ENCODE measurements at regions not wholly inside any gene's neighbourhood (a gene's known extent, or its start where the extent isn't known, plus 50 kb on each side); places are given as distances from the start of the nearest gene placed in this dataset.
"Not testable (repeated sequence)": the region's sequence is repeated elsewhere in the genome, so short reads cannot be mapped to it uniquely, and the experiment has no call there.

DNA sequence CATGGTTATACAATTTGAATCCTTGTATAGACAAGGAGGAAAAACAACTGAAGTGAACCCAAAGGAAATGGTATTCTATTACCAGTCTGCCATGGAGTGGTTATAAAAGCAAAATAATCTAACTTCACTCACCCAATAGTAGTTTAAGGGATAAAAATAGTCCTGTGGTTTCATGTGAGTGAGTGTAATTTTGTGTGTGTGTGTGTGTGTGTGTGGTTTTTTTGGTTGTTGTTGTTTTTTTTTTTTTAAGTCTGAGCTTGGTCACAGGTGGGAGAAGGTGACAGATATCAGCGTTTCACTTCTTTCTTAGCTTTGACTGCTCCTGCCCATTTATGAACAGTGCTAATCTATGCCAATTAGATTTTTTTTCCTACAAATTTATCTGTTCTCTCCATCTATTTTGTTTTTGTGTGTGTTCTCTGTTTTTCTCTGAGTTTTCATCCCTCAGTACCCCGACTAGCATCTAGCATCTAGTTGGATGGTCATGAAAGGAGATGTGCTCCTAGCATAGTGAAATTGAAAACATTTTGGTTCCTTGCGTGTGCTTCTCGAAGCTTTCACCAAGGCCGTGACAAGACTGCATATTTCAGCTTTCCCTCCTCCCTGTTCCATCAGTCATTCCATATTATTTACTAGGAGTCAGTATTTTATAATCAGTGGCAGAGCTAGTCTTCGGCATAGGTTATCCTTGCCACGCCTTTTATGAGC is 200.1 kb upstream of the DTNA start:
- DNase-seq = no peak
- H3K27me3 Mint-ChIP-seq = no peaks in the 10 kb centered on the region
- intact Hi-C loops (cut with micrococcal nuclease) = no loop called here
- no peaks in the 10 kb centered on the region for H3K36me3 Mint-ChIP-seq (ENCODE audit: low read depth)
- H3K9me3 Mint-ChIP-seq = no peaks in the 10 kb centered on the region
- no peak overlapping the region for H3K4me3 Mint-ChIP-seq
- H3K27ac Mint-ChIP-seq = no peak overlapping the region
- H3K4me1 Mint-ChIP-seq = no peaks in the 10 kb centered on the region

DNA sequence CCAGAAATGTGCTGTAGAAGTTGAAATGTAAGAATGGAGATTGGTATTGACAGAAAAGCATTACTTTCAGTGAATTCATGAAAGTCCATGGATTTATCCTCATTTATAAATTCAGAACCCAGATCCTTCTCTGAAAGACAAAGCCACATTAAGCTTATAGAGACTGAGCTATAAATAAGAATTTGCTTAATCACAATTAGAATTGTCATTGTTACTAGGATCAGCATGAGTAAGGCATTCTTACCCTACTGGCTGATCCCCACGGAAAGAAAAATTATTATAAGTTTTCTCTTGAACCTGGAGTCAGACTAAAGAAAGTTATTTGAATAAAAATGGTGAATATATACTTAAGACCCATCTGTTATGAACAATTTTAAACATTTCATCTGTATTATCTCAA is 199.2 kb upstream of the DTNA start:
- intact Hi-C loops (cut with micrococcal nuclease) = no loop called here
- H3K9me3 Mint-ChIP-seq = no peaks in the 10 kb centered on the region

DNA sequence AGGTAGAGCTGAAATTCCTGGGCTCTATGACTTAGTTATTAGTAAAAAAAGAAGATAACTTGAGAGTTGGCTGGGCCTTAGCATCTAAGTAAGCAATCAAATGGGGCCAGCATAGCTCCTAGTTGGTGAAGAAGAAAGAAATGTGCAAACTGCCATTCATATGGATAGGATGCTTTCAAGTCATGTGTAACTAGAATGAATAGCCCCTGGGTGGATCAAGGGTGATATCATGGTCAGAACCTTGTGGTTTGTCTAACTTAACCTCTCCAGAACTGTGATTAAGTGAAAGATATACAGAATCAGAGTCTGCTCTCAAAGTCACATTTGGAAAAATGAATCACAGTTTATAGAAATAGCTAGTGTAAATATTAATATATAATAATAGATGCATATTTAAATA is 198.7 kb upstream of the DTNA start:
- Mint-ChIP-seq H3K4me3 (no peak overlapping the region), H3K27ac (no peak overlapping the region), H3K36me3 (ENCODE audit: low read depth) (no peaks in the 10 kb centered on the region), H3K27me3 (no peaks in the 10 kb centered on the region), H3K4me1 (no peaks in the 10 kb centered on the region), H3K9me3 (no peaks in the 10 kb centered on the region)
- intact Hi-C loops (cut with micrococcal nuclease) = no loop called here
- DNase-seq = no peak

More for the DNA sequence above, 199.2 kb upstream of the DTNA start:
- Mint-ChIP-seq H3K36me3 (ENCODE audit: low read depth) (no peaks in the 10 kb centered on the region), H3K27ac (no peak overlapping the region), H3K27me3 (no peaks in the 10 kb centered on the region), H3K4me3 (no peak overlapping the region), H3K4me1 (no peaks in the 10 kb centered on the region)
- no peak for DNase-seq

DNA sequence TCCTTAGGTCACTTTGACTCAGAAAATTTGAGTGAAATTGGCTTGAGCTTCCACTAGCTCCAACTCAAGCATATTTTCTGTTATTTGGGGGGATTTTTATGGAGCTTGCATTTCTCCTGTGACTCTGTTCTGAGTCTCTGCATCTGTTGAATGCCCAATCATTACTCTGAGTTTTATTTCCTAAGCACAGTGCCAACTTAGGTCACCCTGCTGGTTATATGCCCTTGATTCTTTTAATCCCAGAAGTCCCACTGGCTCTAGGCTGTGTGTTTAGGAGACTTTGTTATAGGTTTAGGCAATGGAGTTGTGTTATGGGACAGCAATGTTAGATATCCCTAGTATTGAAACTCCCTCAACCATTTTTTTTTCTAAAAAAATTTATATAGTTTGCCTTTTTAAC is 198.2 kb upstream of the DTNA start:
- no peak for DNase-seq
- Mint-ChIP-seq H3K27ac (no peak overlapping the region), H3K9me3 (no peaks in the 10 kb centered on the region), H3K27me3 (no peaks in the 10 kb centered on the region), H3K4me3 (no peak overlapping the region), H3K36me3 (ENCODE audit: low read depth) (no peaks in the 10 kb centered on the region), H3K4me1 (no peaks in the 10 kb centered on the region)
- intact Hi-C loops (cut with micrococcal nuclease) = no loop called here

DNA sequence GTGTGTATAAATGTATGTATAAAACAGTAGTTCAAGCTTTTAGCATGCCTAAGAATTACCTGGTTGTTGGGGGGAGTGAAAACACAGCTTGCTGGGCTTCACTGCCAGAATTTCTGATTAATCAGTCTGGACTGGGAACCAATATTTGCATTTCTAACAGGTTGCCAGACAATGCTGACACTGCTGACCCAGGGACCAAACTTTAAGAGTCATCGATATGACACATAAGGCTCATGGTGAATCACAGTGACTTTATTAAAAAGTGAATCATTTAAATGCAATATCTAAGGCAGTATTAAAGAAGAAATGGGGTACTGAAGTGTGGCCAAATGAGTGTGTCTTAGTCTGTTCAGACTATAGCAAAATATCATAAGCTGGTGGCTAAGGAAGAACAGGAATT is 195.9 kb upstream of the DTNA start:
- Mint-ChIP-seq H3K4me3 (no peak overlapping the region), H3K27ac (no peak overlapping the region), H3K4me1 (no peaks in the 10 kb centered on the region), H3K36me3 (ENCODE audit: low read depth) (no peaks in the 10 kb centered on the region), H3K9me3 (no peaks in the 10 kb centered on the region), H3K27me3 (no peaks in the 10 kb centered on the region)
- no peak for DNase-seq
- intact Hi-C loops (cut with micrococcal nuclease) = no loop called here

DNA sequence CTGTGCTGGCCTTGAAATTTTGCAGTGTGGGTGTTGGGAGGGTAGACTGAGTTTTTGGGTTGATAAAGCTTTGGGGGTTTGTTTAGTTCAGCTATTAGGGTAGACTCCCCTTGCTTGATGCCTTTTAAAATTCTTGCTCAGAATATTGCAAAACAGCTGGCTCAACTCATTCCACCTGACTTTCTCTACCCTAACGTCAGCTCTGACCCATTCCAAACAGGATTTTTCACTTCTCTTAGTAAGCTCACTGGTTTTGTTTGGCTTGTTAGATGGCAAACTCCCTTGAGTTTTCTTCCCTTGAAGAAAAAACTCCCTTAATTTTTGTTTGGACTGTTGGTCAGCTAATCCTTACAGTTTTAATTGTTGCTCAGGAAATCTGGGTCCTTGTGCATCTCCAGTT is 195.1 kb upstream of the DTNA start:
- Mint-ChIP-seq H3K27ac (no peak overlapping the region), H3K36me3 (ENCODE audit: low read depth) (no peaks in the 10 kb centered on the region), H3K9me3 (no peaks in the 10 kb centered on the region), H3K27me3 (no peaks in the 10 kb centered on the region), H3K4me3 (no peak overlapping the region), H3K4me1 (no peaks in the 10 kb centered on the region)
- intact Hi-C loops (cut with micrococcal nuclease) = no loop called here
- DNase-seq = no peak

DNA sequence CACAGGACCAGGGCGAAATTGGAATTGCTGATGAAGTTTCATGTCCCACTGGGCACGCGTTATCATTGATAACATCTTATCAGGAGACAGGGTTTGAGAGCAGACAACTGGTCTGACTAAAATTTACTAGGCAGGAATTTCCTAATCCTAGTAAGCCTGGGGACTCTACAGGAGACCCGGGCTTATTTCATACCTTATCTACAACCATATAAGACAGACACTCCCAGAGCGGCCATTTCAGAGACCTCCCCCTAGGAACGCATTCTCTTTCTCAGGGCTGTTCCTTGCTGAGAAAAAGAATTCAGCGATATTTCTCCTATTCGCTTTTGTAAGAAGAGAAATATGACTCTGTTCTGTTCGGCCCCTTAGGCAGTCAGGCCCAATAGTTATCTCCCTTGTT is 193.7 kb upstream of the DTNA start:
- not testable (repeated sequence) for H3K4me1 Mint-ChIP-seq

DNA sequence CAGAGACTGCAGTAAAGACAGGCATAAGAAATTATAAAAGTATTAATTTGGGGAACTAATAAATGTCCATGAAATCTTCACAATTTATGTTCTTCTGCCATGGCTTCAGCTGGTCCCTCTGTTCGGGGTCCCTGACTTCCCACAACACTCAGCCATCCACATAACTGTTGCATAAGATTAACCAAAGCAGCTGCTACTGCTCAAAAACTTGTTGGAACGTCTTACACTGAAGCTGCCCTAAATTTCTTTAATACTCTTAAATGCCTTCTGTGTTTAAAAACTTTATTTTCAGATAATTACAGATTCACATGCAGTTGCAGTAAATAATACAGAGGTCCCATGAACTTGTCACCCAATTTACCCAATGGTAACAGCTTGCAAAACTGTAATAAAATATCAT is 193.1 kb upstream of the DTNA start:
- H3K27me3 Mint-ChIP-seq; H3K4me3 Mint-ChIP-seq; H3K4me1 Mint-ChIP-seq; H3K27ac Mint-ChIP-seq; H3K36me3 Mint-ChIP-seq (ENCODE audit: low read depth); intact Hi-C loops (cut with micrococcal nuclease); H3K9me3 Mint-ChIP-seq; DNase-seq: not testable (repeated sequence)

More for the DNA sequence above, 193.7 kb upstream of the DTNA start:
- H3K36me3 Mint-ChIP-seq (ENCODE audit: low read depth); DNase-seq; H3K27ac Mint-ChIP-seq; H3K4me3 Mint-ChIP-seq; intact Hi-C loops (cut with micrococcal nuclease); H3K27me3 Mint-ChIP-seq; H3K9me3 Mint-ChIP-seq: not testable (repeated sequence)

DNA sequence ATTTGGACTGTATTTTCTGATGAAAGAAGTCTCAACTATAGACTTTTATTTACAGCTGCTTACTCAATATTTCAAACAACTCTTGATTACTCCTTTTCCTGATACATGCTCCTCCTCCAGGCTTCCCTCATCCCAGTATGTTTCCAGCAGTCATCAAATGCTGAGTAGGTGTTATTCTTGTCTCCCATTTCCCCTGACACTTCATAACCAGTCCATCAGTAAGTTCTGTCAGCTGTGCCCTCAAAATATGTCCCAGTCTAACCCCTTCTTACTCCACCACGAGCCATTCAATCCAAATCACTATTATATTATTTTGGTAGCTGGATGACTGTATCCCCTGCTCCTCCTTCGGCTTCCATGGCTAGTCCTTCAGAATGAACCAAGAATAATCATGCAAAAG is 189.1 kb upstream of the DTNA start:
- Mint-ChIP-seq H3K27me3 (no peaks in the 10 kb centered on the region), H3K27ac (no peak overlapping the region), H3K4me3 (no peak overlapping the region), H3K9me3 (no peaks in the 10 kb centered on the region), H3K4me1 (no peaks in the 10 kb centered on the region), H3K36me3 (ENCODE audit: low read depth) (no peaks in the 10 kb centered on the region)
- no peak for DNase-seq
- intact Hi-C loops (cut with micrococcal nuclease) = no loop called here

DNA sequence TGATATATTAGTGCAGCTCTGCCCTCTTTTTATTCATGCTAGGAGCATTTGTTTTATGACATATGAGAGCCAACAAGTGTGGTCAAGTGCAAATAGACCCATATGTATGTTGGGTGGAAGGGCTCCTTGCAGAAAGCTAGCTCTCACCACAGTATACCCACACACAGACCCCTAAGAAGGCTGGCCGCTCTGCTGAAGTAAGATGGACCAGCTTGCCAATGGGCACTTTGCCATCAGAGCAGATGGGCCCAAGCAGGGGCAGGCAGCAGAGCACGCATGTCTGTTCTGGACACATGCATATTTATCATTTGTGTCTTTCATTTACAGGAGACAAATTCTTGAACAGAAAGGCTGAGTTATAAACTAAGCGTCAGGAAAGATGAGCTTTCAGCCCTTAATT is 187.5 kb upstream of the DTNA start:
- Mint-ChIP-seq H3K4me3 (no peak overlapping the region), H3K4me1 (no peaks in the 10 kb centered on the region), H3K36me3 (ENCODE audit: low read depth) (no peaks in the 10 kb centered on the region), H3K9me3 (no peaks in the 10 kb centered on the region), H3K27me3 (no peaks in the 10 kb centered on the region), H3K27ac (no peak overlapping the region)
- DNase-seq = no peak
- intact Hi-C loops (cut with micrococcal nuclease) = no loop called here

DNA sequence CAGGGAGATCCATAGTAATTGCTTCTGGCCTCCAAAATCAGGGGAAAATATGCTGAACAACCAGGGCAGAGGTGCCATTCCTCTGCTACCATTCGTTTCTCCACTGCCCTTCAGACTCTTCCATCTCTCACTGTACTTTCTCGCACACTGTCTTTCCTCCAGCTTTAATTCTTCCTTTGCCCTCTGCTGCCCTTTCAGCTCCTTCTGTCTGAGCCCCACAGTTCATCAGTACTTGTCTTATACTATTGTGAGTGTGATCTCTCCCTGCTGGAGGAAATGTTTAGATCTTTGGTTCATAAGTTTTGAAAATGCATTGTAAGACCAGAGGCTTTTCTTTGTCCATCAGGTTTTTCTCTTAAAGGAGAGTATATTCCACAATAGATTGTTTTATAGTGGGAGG is 184.9 kb upstream of the DTNA start:
- no peaks in the 10 kb centered on the region for H3K27me3 Mint-ChIP-seq
- H3K27ac Mint-ChIP-seq = no peak overlapping the region
- H3K4me3 Mint-ChIP-seq = no peak overlapping the region
- H3K36me3 Mint-ChIP-seq (ENCODE audit: low read depth) = no peaks in the 10 kb centered on the region
- DNase-seq = no peak
- H3K9me3 Mint-ChIP-seq = no peaks in the 10 kb centered on the region
- intact Hi-C loops (cut with micrococcal nuclease) = no loop called here
- H3K4me1 Mint-ChIP-seq = no peaks in the 10 kb centered on the region

DNA sequence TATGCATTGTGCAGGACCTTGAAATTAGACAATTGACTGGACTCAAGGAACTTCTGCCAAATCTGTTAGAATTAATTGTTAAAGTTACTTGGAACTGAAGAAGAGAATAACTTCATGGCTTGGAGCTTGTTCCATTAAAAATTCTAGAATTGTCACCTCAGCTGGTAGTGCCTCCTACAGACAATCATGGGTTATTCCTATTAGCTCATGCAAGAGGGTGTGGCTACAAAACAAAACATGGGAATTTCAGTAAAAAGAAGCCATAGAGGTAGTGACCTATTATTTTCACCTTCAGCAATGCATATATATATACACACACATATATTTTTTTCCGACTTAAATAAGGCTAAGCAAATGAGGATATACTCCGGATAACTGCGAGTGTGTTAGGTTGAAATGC is 181.9 kb upstream of the DTNA start:
- no peak for DNase-seq
- no peaks in the 10 kb centered on the region for H3K4me1 Mint-ChIP-seq
- H3K27me3 Mint-ChIP-seq = no peaks in the 10 kb centered on the region
- no peaks in the 10 kb centered on the region for H3K36me3 Mint-ChIP-seq (ENCODE audit: low read depth)
- intact Hi-C loops (cut with micrococcal nuclease) = no loop called here
- no peak overlapping the region for H3K4me3 Mint-ChIP-seq
- H3K27ac Mint-ChIP-seq = no peak overlapping the region
- H3K9me3 Mint-ChIP-seq = peaks cover 4% of the 10 kb centered on the region

DNA sequence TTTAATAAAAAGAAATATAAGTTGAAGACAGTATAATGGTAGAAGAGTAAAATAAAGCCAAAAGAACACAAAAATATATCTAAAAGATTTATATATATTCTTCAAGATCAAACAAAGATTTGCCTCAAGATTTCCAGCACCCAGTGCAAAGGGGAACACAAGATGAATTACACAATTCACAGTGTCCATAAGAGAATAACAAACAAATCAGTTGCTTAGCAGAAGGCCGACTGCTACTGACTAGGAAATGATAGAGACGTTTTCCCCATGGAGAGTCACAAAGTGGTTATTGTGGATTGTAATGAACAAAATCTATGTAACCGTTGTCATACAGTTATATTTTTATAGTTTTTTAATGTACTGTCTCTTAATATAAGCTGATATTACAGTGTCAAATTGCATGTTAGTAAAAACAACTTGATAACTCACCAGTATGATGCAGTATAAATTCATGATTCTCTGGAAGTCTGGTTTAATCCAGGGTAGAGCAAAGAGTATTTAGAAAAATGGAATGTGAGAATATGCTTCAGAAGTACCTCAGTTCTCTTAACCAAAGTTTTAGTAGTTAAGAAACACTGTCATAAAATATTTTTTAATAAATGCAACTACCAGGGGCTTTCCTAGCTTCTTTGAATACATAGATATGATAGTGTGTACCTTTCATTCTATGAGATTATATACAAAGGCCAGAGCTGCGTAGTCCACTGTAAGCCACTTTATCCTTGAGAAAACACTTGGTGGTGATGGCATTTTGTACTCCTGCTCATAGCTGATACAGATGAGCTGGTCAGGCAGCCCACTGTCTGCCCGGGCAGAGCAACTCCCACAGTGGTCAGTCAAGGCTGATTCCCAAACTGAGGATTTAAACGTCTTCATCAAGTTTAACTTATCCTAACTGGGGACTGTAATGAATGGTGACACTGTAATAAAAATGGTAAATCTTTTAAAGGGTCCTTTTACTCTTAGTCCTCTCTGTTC is 180.5 kb upstream of the DTNA start:
- no peaks in the 10 kb centered on the region for H3K36me3 Mint-ChIP-seq (ENCODE audit: low read depth)
- H3K4me1 Mint-ChIP-seq = no peaks in the 10 kb centered on the region
- no peak overlapping the region for H3K4me3 Mint-ChIP-seq
- no peak overlapping the region for H3K27ac Mint-ChIP-seq
- H3K9me3 Mint-ChIP-seq = peaks cover 6% of the 10 kb centered on the region
- DNase-seq = no peak
- intact Hi-C loops (cut with micrococcal nuclease) = no loop called here
- H3K27me3 Mint-ChIP-seq = no peaks in the 10 kb centered on the region

DNA sequence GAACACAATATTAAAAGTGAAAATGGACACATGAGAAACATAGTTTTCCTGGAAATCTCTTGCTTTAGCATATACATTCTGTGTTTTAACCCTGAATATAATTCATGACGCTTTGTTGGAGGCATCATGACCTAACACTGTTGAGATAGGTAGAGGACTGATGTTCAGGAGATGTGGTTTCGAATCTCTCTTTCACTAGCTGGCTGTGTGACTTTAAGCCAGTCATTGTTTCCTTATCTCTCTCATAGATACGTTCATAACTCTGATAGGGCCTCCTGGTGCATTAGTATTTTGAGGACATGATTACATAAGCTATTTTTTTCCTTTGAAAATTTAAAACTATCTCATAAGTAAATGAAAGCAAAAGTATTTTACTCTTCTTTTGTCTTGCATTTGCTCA is 179.0 kb upstream of the DTNA start:
- peaks cover 7% of the 10 kb centered on the region for H3K9me3 Mint-ChIP-seq
- intact Hi-C loops (cut with micrococcal nuclease) = no loop called here
- DNase-seq = no peak
- no peaks in the 10 kb centered on the region for H3K27me3 Mint-ChIP-seq
- H3K4me1 Mint-ChIP-seq = no peaks in the 10 kb centered on the region
- no peaks in the 10 kb centered on the region for H3K36me3 Mint-ChIP-seq (ENCODE audit: low read depth)
- H3K27ac Mint-ChIP-seq = no peak overlapping the region
- no peak overlapping the region for H3K4me3 Mint-ChIP-seq

Data from activated CD4-positive, alpha-beta T cell treated with anti-CD3 and anti-CD28 coated beads, Interleukin-2, amount 10 ng/mL, durations not matched to agents 24 days and 14 days (primary cell).